NCI-H1694 (cell line): ENCODE measurements at regions not wholly inside any gene's neighbourhood (a gene's known extent, or its start where the extent isn't known, plus 50 kb on each side); places are given as distances from the start of the nearest gene placed in this dataset.

ENCODE experiments used
- DNase-seq: peaks from one replicate; lab custom pipeline; 2025; lab: John Stamatoyannopoulos, UW

GRCh38 chr9:27625751-27626150 is 52.5 kb upstream of the C9orf72 start:
- DNase-seq: no peak

- no peak for DNase-seq
These were observed 53.2 kb upstream of the C9orf72 start for GRCh38 chr9:27626244-27627187.

DNA sequence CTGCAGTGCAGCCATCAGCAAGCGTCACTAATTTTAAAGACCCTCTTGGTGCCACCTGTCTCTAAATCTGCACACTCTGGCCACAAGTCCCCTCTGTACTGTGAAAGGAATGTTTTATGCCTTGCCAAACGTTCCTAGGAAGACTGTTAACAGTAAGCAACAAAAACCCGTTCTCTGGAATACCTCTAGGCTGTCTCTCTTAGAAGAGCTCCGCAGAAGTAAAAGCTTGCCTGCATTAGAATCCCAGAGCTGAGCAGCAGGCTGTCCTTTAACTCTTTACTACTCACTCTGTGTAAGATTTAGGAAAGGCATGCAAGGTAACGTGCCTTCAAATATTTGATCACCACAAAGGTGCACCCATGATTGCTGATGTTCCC is 53.9 kb upstream of the C9orf72 start:
- no peak for DNase-seq

- DNase-seq: no peak
These were observed 55.0 kb upstream of the C9orf72 start for GRCh38 chr9:27628311-27628710.

GRCh38 chr9:27629425-27629824 is 56.1 kb upstream of the C9orf72 start:
- no peak for DNase-seq

- DNase-seq: no peak
These were observed 59.0 kb upstream of the C9orf72 start for GRCh38 chr9:27632254-27632653.

DNA sequence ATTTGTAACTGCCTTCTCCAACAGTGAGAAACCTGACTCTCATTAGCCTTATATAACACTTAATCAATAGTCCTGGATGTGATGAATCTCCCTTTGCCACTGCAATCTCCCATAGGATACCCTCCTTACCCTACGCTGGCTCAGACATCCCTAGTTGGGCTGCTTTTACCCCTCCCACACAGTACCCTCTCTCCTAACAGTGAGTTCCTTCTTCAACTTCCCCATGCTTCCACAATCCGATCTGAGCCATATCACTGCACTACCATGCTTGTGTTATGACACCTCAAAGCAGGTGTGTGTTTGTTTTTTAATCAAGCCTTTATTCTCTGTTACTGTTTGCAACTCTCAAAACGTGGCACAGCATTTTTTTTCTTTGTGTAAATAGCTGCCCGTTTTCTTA is 60.5 kb upstream of the C9orf72 start:
- no peak for DNase-seq

DNA sequence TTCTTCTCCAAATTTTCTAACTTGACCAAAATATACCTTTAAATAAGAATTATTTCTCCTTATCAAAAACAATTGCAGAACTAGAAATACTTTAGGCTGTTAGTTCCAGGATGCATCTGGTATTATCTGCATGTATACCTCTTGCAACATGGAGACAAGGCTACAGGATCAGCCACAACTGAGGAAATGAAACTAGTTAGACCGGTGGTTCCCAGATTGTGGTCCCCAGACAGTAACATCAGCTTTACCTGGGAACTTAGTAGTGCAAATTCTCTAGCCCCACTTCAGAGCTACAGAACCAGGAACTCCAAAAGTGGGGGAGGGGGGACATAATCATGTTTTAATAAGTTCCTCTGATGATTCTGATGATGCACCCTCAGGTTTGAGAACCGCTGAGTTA is 61.6 kb upstream of the C9orf72 start:
- DNase-seq: no peak

DNA sequence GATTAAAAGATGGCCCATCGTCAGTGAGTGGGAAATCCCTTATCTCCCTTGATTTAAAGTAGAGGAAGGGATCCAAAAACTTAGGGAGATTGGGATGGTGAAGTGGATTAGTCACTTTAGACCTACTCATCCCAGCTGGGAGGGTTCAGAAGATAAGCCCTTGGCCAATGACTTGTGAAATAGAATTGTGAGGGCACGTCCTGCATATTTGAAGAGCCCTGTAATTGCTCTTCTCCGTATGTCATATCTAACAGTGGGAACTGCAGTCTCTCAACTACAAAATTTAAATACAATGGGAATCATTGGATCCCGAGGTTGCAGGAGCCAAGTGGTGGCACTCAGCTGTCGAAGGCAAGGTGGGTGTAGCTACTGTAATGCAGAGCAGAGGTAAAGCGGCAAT is 65.4 kb upstream of the C9orf72 start:
- no peak for DNase-seq

GRCh38 chr9:27645161-27645840 is 72.0 kb upstream of the C9orf72 start:
- DNase-seq: no peak

GRCh38 chr9:27653246-27653645 is 80.0 kb upstream of the C9orf72 start:
- DNase-seq: no peak

DNA sequence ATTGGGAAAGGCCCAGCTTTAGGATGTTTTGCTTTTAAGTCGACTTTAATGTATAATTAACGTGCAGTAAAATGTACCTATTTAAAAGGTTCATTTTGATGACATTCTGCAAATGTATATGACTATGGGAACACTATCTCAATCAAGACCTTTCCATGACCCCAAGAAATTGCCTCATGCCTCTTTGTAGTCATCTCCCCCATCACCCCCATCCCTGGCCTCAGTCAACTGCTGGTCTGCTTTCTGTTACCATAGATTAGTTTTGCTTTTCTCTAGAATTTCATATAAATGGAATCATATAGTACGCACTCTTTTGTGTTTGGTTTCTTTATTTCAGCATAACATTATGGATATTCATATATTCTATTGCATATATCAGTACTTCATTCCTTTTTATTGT is 80.7 kb upstream of the C9orf72 start:
- DNase-seq: no peak

DNA sequence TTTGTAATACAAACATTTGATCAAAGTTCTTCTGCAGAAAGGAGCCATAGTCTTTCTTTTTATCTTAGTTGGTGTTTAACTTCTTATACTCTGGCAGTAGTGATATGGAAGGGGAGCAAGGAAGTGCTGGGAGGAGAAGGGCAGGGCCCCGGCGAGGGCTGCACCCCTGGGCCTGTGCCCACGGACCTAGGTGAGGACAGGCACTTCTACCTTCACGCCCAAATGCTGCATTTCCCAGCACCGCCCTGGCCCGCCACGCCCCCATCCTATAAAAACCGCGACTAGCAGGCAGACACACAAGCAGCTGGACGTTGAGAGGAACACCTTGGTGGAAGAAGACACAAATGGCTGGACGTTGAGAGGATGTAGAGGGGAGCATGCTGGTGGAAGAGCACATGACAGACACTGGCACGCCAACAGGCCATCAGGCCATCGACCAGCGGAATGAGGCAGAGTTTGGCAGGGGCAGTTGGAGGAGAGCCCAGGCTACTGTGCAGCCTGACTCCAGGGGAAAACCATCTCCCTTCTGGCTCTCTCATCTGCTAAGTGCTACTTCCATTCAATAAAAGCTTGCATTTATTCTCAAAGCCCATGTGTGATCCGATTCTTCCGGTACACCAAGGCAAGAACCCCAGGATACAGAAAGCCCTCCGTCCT is 81.5 kb upstream of the C9orf72 start:
- no peak for DNase-seq

DNA sequence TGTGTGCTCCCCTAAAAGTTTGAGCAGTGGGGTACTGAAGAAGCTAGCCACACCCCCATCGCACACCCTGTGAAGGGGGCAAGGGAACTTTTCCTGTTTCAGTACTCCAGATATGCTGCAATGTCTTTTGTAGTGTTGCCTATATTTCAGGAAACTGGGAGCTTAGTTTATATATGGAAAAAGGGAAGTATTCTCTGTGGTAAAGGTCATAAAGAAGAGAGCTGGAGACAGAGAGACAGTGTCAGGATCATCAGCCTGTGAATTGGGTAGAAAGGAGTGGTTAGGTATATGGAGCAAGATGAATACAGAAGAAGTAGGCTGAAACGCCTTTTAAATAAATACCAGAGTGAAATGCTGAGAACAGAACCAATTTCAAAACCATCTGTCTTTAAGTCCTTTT is 82.2 kb upstream of the C9orf72 start:
- DNase-seq: no peak

GRCh38 chr9:27659001-27659400 is 85.7 kb upstream of the C9orf72 start:
- no peak for DNase-seq

DNA sequence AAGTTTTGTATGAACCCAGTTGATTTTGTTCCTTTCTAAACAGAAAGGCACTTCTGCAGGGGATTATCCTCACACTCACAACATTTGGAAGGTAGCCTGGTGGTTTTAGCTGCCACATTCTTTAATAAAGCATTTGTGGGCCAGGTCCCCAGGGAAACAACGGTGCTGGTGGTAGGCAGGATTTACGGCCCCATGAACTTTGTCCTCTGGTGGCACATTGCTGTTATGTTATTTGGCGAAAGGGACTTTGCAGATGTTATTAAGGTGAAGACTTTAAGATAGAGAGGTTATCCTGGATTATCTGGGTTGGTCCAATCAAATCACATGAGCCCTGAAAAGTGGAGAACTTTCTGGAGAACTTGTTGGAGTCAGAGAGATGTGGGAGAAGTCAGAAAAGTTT is 86.3 kb upstream of the C9orf72 start:
- no peak for DNase-seq

DNA sequence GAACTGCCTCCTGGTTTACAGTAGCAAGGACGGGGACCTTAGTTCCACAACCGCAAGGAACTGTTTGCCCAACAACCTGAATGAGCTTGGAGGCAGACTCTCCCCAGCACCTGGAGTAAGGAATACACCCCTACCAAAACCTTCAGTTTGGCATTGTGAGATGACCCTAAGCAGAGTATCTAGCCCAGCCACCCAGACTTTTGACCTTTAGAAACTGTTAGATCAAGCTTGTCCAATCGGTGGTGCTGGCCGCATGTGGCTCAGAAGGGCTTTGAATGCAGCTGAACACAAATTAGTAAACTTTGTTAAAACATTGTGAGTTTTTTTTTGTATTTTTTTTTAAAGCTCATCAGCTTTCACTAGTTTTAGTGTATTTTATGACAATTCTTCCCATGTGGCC is 86.9 kb upstream of the C9orf72 start:
- DNase-seq: no peak

DNA sequence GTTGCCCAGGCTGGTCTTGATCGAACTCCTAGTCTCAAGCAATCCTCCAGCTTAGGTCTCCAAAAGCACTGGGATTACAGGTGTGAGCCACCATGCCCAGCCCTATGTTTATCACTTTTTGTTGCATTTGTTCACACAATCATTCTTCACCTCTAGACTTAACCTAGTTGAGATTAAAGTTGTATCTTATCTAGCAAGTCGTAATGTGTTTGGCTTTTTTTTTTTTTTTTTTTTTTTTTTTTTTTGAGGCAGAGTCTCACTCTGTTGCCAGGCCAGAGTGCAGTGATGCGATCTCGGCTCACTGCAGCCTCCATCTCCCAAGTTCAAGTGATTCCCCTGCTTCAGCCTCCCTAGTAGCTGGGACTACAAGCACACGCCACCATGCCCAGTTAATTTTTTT is 90.2 kb upstream of the C9orf72 start:
- no peak for DNase-seq

DNA sequence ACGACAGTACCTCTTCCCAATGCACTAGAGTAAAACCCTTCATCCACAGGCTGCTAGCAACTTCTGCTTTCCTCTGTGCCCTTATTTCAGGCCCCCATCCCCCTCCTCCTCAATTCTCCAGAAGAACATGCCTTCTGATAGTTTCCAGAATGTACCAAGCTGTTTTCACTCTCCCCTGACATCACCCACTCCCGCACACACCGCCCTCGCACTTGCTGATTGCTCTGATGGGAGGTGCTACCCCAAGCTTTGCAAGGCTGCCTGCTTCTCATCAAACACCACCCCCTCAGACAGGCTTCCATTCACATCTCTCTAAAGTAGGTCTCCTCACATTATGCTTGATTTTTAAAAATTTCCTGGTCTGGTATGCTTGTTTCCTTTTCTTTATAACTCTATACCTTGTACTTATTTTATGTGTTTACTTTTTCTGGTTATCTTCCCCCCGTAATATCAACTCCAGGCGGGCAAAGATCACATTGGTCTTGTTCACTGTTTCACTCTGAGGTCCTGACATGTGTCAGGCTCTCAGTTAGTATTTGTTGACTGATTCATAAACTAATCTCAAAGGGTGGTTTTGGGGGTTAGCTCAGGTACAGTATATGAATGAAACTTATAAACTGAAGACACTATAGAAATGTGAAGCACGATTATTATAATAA is 91.0 kb upstream of the C9orf72 start:
- DNase-seq: no peak

GRCh38 chr9:27665136-27665535 is 91.9 kb upstream of the C9orf72 start:
- no peak for DNase-seq

GRCh38 chr9:27668280-27668679 is 95.0 kb upstream of the C9orf72 start:
- no peak for DNase-seq

DNA sequence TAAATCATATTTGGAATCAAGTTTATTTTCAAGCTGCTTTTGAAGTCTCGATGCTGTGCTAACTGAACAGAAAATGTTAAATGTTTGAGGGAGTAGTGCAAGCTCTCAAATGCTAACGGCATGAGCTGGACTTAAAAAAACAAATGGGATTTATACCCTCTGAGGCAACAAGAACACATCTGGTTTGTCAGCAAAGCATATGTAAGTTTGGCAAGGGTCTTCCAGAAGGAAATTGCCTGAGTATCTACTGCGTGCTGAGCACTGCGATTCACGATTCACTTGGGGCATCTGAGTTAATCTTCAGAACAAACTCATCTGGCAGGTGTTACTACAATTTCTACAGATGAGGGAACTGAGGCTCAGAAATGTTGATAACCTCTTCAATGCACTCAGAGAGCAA is 98.4 kb upstream of the C9orf72 start:
- DNase-seq: no peak

GRCh38 chr9:27672718-27673117 is 99.4 kb upstream of the C9orf72 start:
- DNase-seq: no peak
